ENCODE measurements at regions not wholly inside any gene's neighbourhood (a gene's known extent, or its start where the extent isn't known, plus 50 kb on each side); places are given as distances from the start of the nearest gene placed in this dataset.

DNA sequence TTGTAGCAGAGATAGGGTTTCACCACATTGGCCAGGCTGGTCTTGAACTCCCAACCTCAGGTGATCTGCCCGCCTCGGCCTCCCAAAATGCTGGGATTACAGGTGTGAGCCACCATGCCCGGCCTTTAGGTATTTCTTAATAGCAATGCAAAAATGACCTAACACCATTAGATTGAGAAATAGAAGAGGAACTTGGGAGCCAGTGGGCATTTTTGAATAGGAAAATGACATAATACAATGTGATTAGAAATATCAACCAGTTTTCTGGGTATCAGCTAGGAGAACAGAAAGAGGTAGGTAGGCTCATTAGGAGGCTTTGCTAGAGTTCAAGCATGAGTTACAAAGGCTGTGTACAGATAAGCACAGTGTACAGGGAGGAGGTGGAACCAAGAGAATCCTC, 101.8 kb upstream of the TBC1D5 start:
- Mint-ChIP-seq H3K27me3 (peaks cover 3% of the 10 kb centered on the region), H3K27ac (no peak overlapping the region), H3K36me3 (ENCODE audit: low read depth) (no peaks in the 10 kb centered on the region), H3K4me3 (no peak overlapping the region), H3K9me3 (no peaks in the 10 kb centered on the region), H3K4me1 (no peaks in the 10 kb centered on the region)
- no peak for ATAC-seq (replicated peaks)

DNA sequence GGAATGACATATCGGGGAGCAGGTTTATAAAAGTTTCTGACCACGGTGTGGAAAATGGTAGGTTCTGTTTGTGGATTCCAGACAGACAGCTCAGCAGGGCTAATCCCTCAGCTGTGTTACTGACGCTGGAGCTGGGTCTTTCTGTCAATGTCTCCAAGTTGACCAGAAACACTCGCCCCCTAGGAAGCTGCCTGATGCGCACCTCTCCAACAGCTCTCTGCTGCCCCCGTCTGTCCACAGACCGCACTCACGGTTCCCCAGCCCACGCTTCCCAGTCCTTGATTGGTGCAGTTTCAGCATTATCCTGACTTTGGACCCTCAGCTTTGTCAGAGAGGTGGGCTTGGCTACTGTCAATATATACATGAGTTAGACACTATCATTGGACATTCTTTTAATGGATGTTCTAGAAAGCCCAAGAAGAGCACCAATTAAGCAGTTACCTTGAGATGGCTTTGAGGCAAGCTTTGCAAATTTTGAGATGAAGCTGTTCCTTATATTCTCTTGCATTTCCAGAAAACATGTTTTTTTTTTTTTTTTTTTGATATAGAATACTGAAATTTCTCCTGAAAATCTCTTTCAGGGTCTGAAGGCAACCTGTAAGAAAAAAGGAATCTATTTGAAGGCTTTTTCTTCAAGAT, 98.9 kb upstream of the TBC1D5 start:
- peak; percentile 74 for ATAC-seq (replicated peaks)
- H3K9me3 Mint-ChIP-seq, result no peaks in the 10 kb centered on the region
- no peaks in the 10 kb centered on the region for H3K4me1 Mint-ChIP-seq
- H3K36me3 Mint-ChIP-seq (ENCODE audit: low read depth), result no peaks in the 10 kb centered on the region
- no peak overlapping the region for H3K4me3 Mint-ChIP-seq
- peaks cover 6% of the 10 kb centered on the region for H3K27me3 Mint-ChIP-seq
- H3K27ac Mint-ChIP-seq, result no peak overlapping the region

DNA sequence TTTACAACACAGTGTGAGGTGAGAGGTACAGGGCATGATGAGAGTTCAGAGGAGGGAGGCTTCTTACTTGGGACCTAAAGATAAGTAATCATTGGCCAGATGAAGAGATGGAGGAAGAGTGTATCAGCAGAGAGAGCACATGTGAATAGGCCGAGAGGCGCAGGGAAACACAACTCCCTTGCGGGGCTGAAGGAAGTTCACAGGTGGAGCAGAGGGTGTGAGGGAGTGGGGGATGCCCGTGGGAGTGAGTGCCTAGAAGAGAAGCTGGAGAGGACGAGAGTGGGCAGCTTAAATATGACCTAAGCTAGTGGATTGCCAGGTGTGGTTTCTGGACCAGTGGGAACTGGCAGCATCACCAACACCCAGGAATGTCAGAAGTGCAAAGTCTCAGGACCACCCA, 98.2 kb upstream of the TBC1D5 start:
- Mint-ChIP-seq H3K9me3 (no peaks in the 10 kb centered on the region), H3K36me3 (ENCODE audit: low read depth) (no peaks in the 10 kb centered on the region), H3K27me3 (peaks cover 6% of the 10 kb centered on the region), H3K27ac (no peak overlapping the region), H3K4me3 (no peak overlapping the region), H3K4me1 (no peaks in the 10 kb centered on the region)
- no peak for ATAC-seq (replicated peaks)

DNA sequence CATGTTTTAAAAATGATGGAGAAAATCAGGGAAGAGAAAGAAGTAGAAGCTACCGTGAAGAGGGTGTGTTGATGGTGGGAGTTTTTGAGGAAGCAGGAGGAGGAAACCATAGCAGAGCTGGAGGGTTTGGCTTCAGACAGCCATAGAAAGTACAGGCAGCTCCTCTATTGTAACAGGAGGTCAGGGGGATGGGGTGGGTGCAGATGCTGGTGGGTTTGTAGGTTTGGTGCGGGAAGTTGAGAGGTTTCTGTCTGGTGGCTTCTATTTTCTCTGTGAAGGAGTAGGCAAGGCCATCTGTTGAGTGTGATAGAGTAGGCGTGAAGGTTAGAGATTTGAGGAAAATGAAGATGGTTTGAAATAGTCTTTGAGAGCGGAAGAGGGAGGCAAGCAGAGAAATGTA, 97.7 kb upstream of the TBC1D5 start:
- ATAC-seq (replicated peaks), result no peak
- Mint-ChIP-seq H3K27ac (no peak overlapping the region), H3K4me3 (no peak overlapping the region), H3K4me1 (no peaks in the 10 kb centered on the region), H3K27me3 (peaks cover 6% of the 10 kb centered on the region), H3K36me3 (ENCODE audit: low read depth) (no peaks in the 10 kb centered on the region), H3K9me3 (no peaks in the 10 kb centered on the region)

DNA sequence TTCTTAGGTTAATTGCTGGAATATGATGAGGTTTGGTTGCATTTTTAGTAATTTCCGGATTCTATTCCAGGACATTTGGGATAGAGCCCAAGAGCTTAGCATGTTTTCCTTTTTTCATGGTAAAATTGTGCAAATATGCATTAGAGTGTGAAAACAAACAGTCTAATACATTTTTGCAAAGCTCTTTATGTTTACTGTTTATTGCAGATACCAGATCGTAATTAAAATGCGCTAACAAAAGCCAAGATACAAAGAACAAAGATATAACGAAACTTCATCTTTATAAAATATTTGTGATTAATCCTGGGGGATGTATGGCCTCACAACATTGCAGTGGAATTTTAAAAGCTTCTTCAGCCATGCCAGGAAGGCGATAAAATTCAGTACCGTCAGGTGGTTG, 94.5 kb upstream of the TBC1D5 start:
- Mint-ChIP-seq H3K4me1 (no peaks in the 10 kb centered on the region), H3K36me3 (ENCODE audit: low read depth) (no peaks in the 10 kb centered on the region), H3K27me3 (peaks cover 6% of the 10 kb centered on the region), H3K27ac (no peak overlapping the region), H3K9me3 (no peaks in the 10 kb centered on the region), H3K4me3 (no peak overlapping the region)
- no peak for ATAC-seq (replicated peaks)

DNA sequence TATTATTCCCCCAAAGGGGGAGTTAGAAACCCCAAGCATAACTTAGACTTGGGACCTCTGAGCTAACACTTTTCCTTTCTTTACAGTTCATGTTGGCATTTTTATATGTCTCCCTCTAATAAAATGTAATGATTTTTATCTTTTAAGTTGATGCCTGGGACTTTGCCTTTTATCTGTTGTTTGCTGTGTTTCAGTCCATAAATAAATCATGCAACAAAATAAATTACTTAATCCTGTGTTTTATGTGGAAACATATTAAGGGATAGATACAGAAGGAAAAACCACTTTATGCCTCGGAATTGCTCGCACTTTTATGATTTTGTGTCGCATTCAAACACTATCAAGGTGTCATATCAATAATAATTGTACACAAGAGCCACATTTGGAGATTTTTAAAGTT, 93.7 kb upstream of the TBC1D5 start:
- Mint-ChIP-seq H3K27me3 (peaks cover 6% of the 10 kb centered on the region), H3K27ac (no peak overlapping the region), H3K36me3 (ENCODE audit: low read depth) (no peaks in the 10 kb centered on the region), H3K4me1 (no peaks in the 10 kb centered on the region), H3K9me3 (no peaks in the 10 kb centered on the region), H3K4me3 (no peak overlapping the region)
- ATAC-seq (replicated peaks), result no peak

DNA sequence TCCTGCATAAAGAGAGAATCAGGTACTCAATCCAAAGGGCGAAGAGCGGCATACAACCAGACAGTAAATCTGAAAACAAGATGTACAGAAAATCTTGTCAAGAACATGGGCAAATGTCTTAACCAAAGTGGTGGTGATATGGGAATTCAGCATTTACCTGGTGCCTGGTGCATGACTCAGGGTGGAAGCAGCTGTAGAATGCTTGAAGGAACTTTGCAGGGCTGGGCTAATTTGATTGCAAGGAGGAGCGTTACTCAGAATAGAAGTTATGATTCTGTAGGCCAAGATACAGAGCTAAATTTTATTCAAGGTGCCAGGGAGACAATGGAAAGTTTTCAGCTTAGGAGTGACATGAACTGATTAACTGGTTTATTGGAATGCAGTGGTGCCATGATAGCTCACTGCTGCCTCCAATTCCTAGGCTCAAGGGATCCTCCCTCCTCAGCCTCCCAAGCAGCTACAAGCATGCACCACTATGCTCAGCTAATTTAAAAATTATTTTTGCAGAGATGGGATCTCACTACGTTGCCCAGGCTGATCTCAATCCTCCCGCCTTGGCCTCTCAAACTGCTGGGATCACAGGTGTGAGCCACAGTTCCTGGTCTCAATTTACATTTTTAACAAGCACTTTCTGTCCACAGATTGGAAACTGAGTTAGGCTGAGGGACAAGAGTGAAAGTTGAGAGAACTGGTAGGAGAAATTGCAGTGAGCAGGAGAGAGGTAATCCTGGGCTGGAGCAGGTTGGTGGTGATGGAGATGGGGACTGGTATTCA, 91.5 kb upstream of the TBC1D5 start:
- H3K4me1 Mint-ChIP-seq, result no peaks in the 10 kb centered on the region
- H3K36me3 Mint-ChIP-seq (ENCODE audit: low read depth), result no peaks in the 10 kb centered on the region
- ATAC-seq (replicated peaks), result no peak
- no peak overlapping the region for H3K27ac Mint-ChIP-seq
- no peak overlapping the region for H3K4me3 Mint-ChIP-seq
- no peaks in the 10 kb centered on the region for H3K9me3 Mint-ChIP-seq
- peaks cover 6% of the 10 kb centered on the region for H3K27me3 Mint-ChIP-seq

DNA sequence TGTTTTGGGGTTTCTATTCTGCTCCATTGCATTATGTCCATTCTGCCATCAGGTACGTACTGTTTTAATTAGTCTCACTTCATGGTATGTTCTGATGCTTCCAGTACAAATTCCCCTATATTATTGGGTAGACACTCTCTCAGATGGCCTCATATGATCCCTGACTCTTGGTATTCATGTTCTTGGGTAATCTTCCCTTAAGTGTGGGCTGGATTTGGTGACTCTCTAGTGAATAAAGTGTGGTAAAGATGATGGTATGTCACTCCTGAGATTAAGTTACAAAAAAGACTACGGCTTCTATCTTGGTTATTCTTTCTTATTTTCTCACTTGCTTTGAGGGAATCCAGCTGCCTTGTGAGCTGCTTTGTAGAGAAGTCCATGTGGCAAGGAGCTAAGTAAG, 89.6 kb upstream of the TBC1D5 start:
- no peaks in the 10 kb centered on the region for H3K27me3 Mint-ChIP-seq
- H3K9me3 Mint-ChIP-seq, result no peaks in the 10 kb centered on the region
- no peaks in the 10 kb centered on the region for H3K36me3 Mint-ChIP-seq (ENCODE audit: low read depth)
- H3K27ac Mint-ChIP-seq, result no peak overlapping the region
- no peaks in the 10 kb centered on the region for H3K4me1 Mint-ChIP-seq
- no peak for ATAC-seq (replicated peaks)
- H3K4me3 Mint-ChIP-seq, result no peak overlapping the region

DNA sequence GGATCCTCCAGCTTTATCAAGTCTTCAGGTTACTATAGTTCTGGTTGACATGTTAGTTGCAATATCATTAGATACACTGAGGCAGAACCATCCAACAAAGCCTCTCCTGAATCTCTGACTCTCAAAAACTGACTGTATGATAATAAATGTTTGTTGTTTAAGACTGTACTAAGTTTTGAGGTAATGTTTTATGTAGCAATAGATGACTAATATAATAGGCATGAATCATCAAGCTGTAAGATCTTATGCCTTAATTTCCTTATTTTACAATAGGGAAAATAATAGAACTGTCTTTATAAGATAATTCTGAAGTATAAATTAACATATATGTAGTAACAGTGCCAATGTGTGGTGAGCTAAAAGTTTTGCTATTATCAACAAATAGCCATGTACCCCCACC, 88.9 kb upstream of the TBC1D5 start:
- H3K9me3 Mint-ChIP-seq, result no peaks in the 10 kb centered on the region
- H3K27ac Mint-ChIP-seq, result no peak overlapping the region
- H3K4me1 Mint-ChIP-seq, result no peaks in the 10 kb centered on the region
- H3K36me3 Mint-ChIP-seq (ENCODE audit: low read depth), result no peaks in the 10 kb centered on the region
- no peak overlapping the region for H3K4me3 Mint-ChIP-seq
- no peaks in the 10 kb centered on the region for H3K27me3 Mint-ChIP-seq
- no peak for ATAC-seq (replicated peaks)

DNA sequence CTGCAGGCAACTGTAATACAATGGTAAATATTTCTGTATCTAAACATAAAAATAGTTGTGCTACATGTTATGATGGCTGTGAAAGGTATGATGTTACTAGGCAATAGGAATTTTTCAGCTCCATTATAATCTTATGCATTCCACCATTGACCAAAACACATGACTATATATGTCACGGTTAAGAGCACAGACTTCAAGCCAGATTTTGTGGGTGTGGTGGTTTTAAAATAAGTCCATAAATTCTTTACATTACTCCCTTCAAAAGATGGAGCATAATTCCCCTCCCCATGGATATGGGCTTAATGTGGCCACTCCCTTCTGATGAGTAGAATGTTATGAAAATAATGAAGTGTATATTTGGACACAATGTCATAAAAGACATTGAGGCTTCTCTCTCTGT, 88.4 kb upstream of the TBC1D5 start:
- no peaks in the 10 kb centered on the region for H3K9me3 Mint-ChIP-seq
- no peaks in the 10 kb centered on the region for H3K4me1 Mint-ChIP-seq
- no peak overlapping the region for H3K4me3 Mint-ChIP-seq
- no peaks in the 10 kb centered on the region for H3K36me3 Mint-ChIP-seq (ENCODE audit: low read depth)
- H3K27me3 Mint-ChIP-seq, result no peaks in the 10 kb centered on the region
- H3K27ac Mint-ChIP-seq, result no peak overlapping the region
- no peak for ATAC-seq (replicated peaks)

DNA sequence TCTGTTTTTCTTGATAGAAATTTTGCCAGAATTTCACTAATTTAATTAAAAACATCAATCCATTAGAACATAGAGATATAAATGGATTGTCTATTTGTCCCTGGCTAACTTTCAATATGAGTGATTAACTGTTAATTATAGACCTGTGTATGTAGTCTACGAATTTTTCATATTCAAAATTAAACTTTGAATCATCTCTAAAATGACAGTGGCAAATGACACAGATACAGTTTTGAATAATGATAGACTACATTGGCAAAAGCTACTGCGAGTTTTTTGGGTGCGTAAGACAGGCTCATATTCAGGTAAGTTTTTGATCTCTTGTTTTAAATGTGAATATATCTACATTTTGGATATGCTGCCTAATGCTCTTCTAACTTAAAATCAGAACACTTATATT, 86.0 kb upstream of the TBC1D5 start:
- H3K27me3 Mint-ChIP-seq, result no peaks in the 10 kb centered on the region

DNA sequence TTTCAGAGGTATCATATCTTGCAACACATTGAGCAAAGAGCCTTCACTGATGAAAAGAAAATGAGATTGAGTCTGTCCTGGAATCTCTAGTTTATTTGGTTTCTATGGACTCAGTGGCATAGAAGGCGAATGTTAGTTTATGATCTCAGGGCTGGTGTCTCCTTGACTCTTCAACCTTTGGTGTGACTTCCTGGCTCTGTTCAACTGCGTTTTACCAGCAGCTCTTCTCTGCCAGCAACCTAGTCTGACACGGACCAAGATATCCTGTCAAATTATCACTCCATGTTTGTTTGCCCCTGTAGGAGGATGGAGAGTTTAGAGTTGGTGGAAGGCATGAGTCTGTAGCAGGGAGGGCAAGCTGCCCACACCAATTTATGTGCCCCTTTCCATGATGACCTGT, 82.9 kb upstream of the TBC1D5 start:
- no peaks in the 10 kb centered on the region for H3K9me3 Mint-ChIP-seq
- no peaks in the 10 kb centered on the region for H3K36me3 Mint-ChIP-seq (ENCODE audit: low read depth)
- no peak for ATAC-seq (replicated peaks)
- no peaks in the 10 kb centered on the region for H3K27me3 Mint-ChIP-seq
- H3K4me1 Mint-ChIP-seq, result no peaks in the 10 kb centered on the region
- H3K27ac Mint-ChIP-seq, result no peak overlapping the region
- no peak overlapping the region for H3K4me3 Mint-ChIP-seq

More for the DNA sequence above, 86.0 kb upstream of the TBC1D5 start:
- ATAC-seq (replicated peaks), result peak; percentile 48
- Mint-ChIP-seq H3K9me3 (no peaks in the 10 kb centered on the region), H3K36me3 (ENCODE audit: low read depth) (no peaks in the 10 kb centered on the region), H3K4me1 (no peaks in the 10 kb centered on the region), H3K27ac (no peak overlapping the region), H3K4me3 (no peak overlapping the region)

DNA sequence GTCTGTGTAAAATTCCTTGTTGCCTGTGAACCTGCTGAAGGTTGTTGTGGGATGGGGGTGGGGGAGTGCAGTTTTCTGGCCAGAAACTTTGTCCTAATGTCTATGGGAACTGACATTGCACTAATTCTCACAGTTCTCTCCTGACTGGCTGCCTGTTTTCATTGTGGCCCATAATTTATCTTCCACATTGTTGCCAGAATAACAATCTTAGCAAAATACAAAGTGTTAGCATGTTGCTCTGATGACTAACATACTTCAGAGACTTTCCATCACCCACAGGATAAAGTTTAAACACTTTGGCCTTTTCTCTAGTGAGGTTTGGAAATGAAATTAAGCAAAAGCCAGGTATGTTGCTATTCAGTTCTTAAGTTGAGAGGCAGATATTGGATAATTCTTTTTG, 81.4 kb upstream of the TBC1D5 start:
- Mint-ChIP-seq H3K4me3 (no peak overlapping the region), H3K27me3 (no peaks in the 10 kb centered on the region), H3K36me3 (ENCODE audit: low read depth) (no peaks in the 10 kb centered on the region), H3K27ac (no peak overlapping the region), H3K4me1 (no peaks in the 10 kb centered on the region), H3K9me3 (no peaks in the 10 kb centered on the region)
- no peak for ATAC-seq (replicated peaks)

DNA sequence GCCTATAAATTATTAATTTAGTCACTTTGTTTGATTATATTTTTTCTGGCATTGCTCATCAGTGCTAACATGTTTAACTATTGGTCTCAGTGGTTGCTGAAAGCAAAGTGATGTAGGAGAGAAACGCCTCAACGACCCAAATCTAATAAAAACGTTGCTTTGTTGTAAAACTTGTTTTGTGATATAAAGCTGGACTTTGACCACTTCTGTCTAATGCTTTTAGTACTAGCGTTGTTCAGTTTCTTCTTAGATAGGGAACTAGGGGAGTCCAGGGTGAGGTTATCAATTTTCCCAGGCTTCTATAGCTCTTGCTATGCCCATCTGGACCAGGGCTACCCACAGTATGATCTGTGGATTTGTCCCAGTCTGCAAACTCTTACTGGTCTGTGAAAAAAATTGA, 80.6 kb upstream of the TBC1D5 start:
- Mint-ChIP-seq H3K4me3 (no peak overlapping the region), H3K27ac (no peak overlapping the region), H3K4me1 (no peaks in the 10 kb centered on the region), H3K9me3 (no peaks in the 10 kb centered on the region), H3K27me3 (no peaks in the 10 kb centered on the region), H3K36me3 (ENCODE audit: low read depth) (no peaks in the 10 kb centered on the region)
- ATAC-seq (replicated peaks), result no peak

DNA sequence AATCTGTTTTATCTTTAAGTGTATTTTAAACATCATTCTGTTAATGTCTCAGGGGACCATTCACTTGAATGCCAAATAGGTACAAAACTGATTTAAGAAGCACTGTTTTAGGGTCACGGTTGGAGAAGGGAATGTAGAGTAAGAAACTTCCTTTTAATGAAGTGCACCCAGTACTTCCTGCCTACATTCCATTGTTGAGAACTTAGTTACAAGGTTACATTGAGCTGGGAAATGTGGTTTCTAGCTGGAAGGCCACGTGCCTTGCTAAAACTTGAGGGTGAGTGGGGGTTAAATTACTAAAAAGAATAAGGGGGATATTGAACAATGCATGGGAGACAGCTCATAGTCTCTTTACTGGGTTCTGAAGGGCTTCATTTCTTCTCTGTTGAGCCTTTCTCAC, 78.3 kb upstream of the TBC1D5 start:
- Mint-ChIP-seq H3K4me1 (no peaks in the 10 kb centered on the region), H3K4me3 (no peak overlapping the region), H3K27ac (no peak overlapping the region), H3K36me3 (ENCODE audit: low read depth) (no peaks in the 10 kb centered on the region), H3K9me3 (no peaks in the 10 kb centered on the region), H3K27me3 (no peaks in the 10 kb centered on the region)
- ATAC-seq (replicated peaks), result no peak

All from activated T-helper 17 cell treated with anti-CD3 and anti-CD28 coated beads, Interleukin-2, amount 50 U/mL, for 72 hours (primary cell).